Cardiac muscle cell (in vitro differentiated cells and primary cell): ENCODE measurements at regions not wholly inside any gene's neighbourhood (a gene's known extent, or its start where the extent isn't known, plus 50 kb on each side); places are given as distances from the start of the nearest gene placed in this dataset.

Experiments
- DNase-seq, 2 donors: peaks; one replicate each; pipeline versions ENCODE4 v3.0.0 to v3.0.0-alpha.2; 2010 to 2017; ENCODE audit warnings: low read depth in 1 of 2, low spot score in 1 of 2
- H3K27ac ChIP-seq: fragments of 200-600 bp; sonication (generic); 2 replicates; pipeline ENCODE4 v1.5.1; 2016
- H3K27me3 ChIP-seq: fragments of 200-600 bp; sonication (generic); 2 replicates; pipeline ENCODE4 v1.6.0; 2016; ENCODE audit warnings: control low read depth
- H3K36me3 ChIP-seq: fragments of 200-600 bp; sonication (generic); 2 replicates; pipeline ENCODE4 v1.5.1; 2016; ENCODE audit warnings: control low read depth
- H3K4me1 ChIP-seq: fragments of 200-600 bp; sonication (generic); 2 replicates; pipeline ENCODE4 v1.8.1; 2017; ENCODE audit warnings: low read depth, mild to moderate bottlenecking, mixed run types
- H3K4me3 ChIP-seq: fragments of 200-600 bp; sonication (generic); 2 replicates; pipeline ENCODE4 v1.5.1; 2016; ENCODE audit warnings: mild to moderate bottlenecking
- H3K9me3 ChIP-seq: fragments of 200-600 bp; sonication (generic); 2 replicates; pipeline ENCODE4 v1.5.1; 2017; ENCODE audit warnings: low read depth, mild to moderate bottlenecking, control low read depth
- TF ChIP-seq, protein P1 (sequence below): IDR thresholded peaks from 2 replicates; pipeline ENCODE4 v1.5.1; 2012; ENCODE audit warnings: low read depth, mild to moderate bottlenecking, low read length

DNA sequence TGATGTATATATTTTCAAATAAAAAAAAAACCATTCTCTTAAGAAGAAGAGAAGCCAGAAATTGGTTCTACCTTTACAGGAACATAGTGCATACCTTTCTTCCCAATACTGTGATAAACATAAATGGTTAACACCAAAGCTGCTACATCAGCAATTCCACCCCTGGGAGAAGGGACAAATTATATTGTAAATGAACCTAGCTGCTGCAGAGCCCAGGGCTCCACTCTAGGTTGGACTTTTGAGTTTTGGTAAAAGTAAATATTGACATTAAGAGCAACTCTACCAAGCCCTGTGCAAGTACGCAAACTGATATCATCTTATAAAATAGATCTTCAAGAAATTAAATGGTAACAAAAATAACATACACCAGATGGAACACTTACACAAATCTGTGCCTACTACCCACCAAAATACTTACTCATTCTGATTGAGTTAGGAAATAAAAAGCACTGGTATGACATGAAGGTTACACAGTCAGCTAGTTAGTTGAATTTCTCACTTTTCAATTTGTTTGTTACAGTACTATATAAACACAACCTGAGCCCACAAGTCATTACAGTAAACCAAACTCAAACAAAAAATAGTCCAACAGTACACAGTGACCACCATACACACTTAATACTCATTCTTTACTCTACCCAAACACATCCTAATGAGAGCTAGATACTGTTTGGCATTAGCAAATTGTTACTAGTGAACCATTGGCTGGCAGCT, 223.3 kb upstream of the HEY2 start:
- no peak overlapping the region for H3K4me3 ChIP-seq
- H3K36me3 ChIP-seq, result no peaks in the 10 kb centered on the region
- no peaks in the 10 kb centered on the region for H3K27me3 ChIP-seq
- H3K27ac ChIP-seq, result no peak overlapping the region
- DNase-seq, result no peak
- TF ChIP-seq, protein P1, sequence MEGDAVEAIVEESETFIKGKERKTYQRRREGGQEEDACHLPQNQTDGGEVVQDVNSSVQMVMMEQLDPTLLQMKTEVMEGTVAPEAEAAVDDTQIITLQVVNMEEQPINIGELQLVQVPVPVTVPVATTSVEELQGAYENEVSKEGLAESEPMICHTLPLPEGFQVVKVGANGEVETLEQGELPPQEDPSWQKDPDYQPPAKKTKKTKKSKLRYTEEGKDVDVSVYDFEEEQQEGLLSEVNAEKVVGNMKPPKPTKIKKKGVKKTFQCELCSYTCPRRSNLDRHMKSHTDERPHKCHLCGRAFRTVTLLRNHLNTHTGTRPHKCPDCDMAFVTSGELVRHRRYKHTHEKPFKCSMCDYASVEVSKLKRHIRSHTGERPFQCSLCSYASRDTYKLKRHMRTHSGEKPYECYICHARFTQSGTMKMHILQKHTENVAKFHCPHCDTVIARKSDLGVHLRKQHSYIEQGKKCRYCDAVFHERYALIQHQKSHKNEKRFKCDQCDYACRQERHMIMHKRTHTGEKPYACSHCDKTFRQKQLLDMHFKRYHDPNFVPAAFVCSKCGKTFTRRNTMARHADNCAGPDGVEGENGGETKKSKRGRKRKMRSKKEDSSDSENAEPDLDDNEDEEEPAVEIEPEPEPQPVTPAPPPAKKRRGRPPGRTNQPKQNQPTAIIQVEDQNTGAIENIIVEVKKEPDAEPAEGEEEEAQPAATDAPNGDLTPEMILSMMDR, result no peak
- H3K4me1 ChIP-seq, result peaks cover 35% of the 10 kb centered on the region
- no peaks in the 10 kb centered on the region for H3K9me3 ChIP-seq

GRCh38 chr6:125528621-125529041, 220.8 kb upstream of the HEY2 start:
- peak in 1 of 2 donors; percentile 66 for DNase-seq
- Histone ChIP-seq H3K4me1 (peaks cover 50% of the 10 kb centered on the region), H3K27me3 (no peaks in the 10 kb centered on the region), H3K4me3 (no peak overlapping the region), H3K27ac (peak overlapping the region; percentile 70), H3K9me3 (no peaks in the 10 kb centered on the region), H3K36me3 (no peaks in the 10 kb centered on the region)
- TF ChIP-seq, protein P1, result no peak

- DNase-seq, result no peak
- Histone ChIP-seq H3K4me1 (peaks cover 50% of the 10 kb centered on the region), H3K4me3 (no peak overlapping the region), H3K9me3 (no peaks in the 10 kb centered on the region), H3K27ac (peak overlapping the region; percentile 70), H3K27me3 (no peaks in the 10 kb centered on the region), H3K36me3 (no peaks in the 10 kb centered on the region)
- TF ChIP-seq, protein P1, result no peak
These were observed 220.4 kb upstream of the HEY2 start for GRCh38 chr6:125529061-125529460.

DNA sequence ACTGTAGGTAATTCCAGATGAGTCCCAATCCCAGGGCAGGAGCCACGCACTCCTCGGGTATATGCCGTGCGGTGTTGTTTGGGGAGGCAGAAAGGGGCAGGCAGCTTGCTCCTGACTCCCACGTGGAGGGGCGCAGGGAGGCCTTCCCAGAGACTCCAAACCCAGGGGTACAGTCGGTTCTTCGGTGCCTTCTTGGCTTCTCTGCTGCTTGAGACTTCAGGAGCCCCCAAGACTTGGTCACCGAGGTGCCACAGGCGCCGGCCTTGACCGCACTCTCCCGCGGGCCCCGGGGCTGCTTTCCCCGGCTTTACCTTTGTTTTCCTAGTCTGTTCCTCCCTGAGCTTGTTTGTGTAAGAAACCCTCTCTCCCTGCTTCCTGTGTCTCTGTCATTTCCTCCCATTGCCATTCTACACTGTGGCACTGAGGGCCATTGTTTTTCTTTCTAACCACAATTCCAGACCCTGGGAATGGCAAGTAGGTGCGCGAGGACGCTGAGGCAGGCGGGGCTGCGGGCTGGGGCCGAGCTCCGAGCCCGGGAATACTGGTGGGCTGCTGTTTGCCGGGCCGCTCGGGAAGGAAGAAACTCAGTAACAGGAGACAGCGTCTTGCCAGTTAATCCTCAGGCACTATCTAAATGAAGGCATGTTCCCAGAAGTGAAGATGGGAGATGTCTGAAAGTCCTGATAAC, 215.6 kb upstream of the HEY2 start:
- no peaks in the 10 kb centered on the region for H3K9me3 ChIP-seq
- TF ChIP-seq, protein P1, result no peak
- H3K27me3 ChIP-seq, result no peaks in the 10 kb centered on the region
- no peak overlapping the region for H3K27ac ChIP-seq
- no peaks in the 10 kb centered on the region for H3K36me3 ChIP-seq
- no peak overlapping the region for H3K4me3 ChIP-seq
- H3K4me1 ChIP-seq, result peaks cover 60% of the 10 kb centered on the region
- peak in 1 of 2 donors; percentile 2 for DNase-seq

GRCh38 chr6:125534430-125535263, 214.8 kb upstream of the HEY2 start:
- no peaks in the 10 kb centered on the region for H3K9me3 ChIP-seq
- peaks cover 52% of the 10 kb centered on the region for H3K4me1 ChIP-seq
- H3K4me3 ChIP-seq, result no peak overlapping the region
- H3K36me3 ChIP-seq, result no peaks in the 10 kb centered on the region
- DNase-seq, result no peak
- H3K27me3 ChIP-seq, result no peaks in the 10 kb centered on the region
- H3K27ac ChIP-seq, result no peak overlapping the region
- TF ChIP-seq, protein P1, result no peak
